CD4-positive, alpha-beta T cell treated with Interferon alpha-2 for 1 hour (primary cell): ENCODE measurements at regions not wholly inside any gene's neighbourhood (a gene's known extent, or its start where the extent isn't known, plus 50 kb on each side); places are given as distances from the start of the nearest gene placed in this dataset.
"Not testable (repeated sequence)": the region's sequence is repeated elsewhere in the genome, so short reads cannot be mapped to it uniquely, and the experiment has no call there.

Experiments
- DNase-seq, 2 donors: peaks; one replicate each; pipeline ENCODE4 v3.0.0-alpha.2; 2020 to 2022

DNA sequence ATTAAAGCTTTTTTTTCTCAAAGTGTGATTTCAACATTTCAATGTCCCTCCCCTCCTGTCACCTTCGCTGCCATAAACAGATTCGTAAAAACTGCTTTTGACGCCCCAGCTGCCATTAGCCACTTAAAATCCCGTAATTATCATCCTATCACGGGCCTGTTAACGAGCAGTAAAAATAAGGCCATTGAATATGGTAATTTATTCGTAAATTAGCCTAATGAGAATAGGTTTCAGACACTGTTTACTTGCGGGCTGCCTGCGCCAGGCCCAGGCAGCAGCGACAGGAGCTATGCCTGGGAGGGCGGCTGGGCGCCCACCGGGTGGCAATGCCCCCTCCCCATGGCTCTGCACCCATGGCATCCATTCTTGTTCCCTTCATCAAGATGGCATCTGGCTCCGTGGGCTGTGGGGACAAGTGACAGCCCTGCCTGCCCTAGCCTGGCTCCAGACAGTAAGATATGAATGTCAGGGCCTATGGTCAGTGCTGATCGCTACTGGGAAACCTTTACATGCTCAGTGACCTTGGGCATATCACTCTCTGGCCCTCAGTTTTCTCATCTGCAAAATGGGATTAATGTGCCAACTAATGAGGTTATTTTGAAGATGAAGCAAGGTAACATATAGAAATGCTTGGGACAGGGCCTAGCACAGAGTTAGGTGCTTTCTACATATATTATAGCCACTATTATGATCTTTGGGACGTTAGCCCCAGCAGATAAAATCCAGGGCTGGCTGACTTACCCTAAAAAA, 500.8 kb downstream of the MN1 start:
- no peak for DNase-seq

DNA sequence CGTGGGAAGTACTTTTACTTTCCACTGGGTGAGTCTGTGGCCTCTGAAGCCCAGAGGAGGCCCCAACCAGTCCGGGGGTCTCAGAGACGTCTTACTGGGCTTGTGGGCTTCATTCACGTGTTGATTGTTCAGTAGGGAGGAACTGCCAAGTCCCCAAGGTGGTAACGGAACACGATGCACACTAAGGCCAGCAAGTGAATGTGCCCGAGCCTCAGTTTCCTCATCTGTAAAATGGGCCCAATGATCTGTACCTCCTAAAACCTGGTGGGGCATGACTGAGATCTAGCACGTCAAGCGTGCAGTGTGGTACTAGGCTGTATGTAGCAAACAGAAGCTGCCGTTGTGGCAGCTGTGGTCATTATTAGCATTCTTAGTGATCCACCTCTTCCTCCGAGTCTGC, 499.1 kb downstream of the MN1 start:
- DNase-seq, result no peak

DNA sequence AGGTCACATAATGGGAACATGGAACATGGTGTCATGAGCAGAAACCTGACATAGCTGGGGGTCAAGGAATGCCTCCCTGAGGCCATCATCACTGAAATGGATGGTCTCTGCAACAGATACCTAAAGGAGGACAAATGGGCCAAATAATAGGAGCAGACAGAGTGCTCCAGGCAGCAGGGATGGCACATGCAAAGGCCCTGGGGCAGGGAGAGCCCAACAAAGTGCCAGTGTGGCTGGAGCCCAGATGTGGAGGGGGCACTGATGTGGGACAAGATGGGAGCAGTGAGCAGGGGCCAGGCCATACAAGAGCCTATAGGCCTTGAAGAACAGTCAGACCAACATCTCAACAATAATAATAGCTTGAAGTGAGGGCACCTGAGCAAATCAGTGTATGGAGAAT, 497.8 kb downstream of the MN1 start:
- DNase-seq, result no peak

DNA sequence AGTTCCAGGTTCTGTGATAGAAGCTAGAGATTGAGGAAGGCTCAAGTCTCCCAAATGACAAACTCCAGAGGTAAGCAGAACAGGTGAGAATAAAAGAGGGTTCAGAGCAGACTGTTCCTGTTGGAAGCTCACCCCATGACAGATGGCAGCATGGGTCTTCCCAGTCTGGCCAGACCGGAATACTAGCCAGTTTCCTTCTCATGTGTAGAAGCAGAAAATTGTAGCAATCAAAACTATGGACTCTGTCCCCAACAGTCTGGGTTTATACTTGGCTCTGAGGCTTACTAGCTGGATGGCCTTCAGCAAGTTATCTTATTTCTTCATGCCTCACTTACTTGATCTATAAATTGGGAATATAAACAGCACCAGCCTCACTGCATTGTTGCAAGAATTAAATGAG, 494.8 kb downstream of the MN1 start:
- no peak for DNase-seq

DNA sequence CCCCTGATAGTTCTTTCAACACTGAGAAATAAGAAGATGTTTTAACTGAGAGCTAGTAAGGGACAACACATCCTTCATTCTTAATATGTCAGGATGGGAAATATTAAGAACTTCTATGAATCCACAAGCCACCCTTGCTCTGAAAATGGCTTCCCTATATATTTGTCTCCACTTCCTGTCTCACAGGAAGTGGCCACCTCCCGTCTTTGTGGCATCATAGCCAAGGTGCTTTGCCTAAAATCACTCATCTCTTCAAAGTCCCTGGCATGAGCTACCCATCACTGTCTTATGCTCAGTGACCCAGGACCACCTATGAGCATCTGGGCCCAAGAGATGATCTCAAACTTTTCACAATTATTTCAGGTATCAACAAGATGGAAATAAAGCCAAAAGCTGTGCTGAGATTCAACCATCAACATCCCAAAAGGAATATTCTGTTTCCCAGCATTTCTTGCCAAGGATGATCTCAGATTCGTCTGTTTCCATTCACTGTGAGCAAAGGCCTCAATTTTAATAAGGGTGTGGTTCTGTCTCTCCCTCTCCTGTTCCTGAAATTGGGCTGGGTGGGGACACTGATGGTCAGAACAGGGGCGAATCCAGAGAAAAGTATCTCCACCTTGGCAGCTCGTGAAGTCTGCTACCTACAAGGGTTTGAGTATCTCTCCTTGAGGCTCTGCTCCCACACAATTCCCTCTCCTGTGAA, 493.9 kb downstream of the MN1 start:
- DNase-seq, result no peak

DNA sequence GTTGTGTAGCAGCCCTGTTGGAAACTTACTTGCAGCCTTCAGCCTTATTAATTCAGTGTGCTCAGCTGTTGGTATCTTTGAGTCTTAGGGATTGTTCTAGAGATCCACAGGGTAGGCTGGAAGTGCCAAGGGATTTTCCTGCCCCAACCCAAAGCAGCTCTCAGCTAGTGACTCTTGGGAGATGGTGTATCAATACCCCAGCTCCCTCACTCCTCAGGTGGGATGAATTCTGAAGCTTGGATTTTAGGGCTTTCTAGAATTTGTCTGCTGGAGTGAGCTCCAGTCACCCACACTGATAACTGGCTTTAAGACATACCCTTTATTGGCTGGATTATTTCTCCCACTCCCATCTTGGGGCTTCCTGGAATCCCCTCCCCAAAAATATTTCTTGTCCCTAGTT, 493.0 kb downstream of the MN1 start:
- DNase-seq, result no peak

DNA sequence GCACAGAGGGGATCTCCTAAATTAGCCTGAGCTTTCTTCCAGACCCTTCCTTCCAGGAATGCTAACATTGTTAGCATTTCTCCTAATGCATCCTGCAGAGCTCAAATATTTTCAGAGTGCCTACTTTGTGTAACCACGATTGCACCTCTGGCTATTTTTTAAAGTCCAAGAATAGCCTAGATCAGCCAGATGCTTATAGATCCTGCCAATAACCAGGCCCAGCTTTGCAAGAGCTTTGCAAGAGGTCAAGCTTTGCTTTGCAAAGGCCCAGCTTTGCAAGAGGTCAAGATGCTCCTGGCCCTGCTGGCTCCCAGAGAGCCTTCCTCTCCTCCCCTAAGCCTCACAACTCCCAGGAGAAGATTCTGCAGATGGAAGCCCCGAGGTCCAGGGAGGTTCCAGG, 491.9 kb downstream of the MN1 start:
- no peak for DNase-seq

DNA sequence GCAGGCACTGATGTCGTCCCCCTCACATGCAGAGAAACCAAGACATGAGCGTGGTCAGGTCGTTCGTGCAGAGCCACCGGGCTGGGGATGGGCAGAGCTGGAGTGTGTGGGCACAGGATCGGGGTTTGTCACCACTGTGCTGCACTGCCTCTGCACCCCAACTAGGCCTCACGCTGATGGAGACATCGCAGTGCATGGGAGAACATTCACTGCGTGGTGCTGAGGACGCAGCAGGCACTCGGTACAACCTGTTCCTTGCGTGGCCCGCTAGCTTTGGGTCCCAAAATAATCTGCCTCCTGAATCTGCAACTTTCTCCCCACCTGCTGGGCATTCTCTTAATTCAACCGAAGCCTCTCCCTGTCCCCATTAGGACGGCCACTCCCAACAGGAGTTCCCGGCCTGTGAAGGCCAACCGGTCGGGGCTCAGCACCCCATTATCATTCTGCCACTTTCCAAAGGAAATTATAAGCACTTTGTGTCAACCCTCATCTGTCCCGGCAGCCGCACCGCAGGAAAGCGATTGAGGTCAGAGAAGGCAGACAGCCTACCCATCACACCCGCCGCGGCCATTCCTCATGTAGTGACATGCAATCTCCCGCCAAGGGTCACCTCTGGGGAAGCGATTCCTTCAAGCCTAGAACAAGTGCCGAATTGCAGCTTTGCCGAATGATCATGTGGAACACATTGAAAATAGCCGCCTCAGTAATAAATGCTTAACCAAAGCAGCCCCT, 490.4 kb downstream of the MN1 start:
- no peak for DNase-seq

DNA sequence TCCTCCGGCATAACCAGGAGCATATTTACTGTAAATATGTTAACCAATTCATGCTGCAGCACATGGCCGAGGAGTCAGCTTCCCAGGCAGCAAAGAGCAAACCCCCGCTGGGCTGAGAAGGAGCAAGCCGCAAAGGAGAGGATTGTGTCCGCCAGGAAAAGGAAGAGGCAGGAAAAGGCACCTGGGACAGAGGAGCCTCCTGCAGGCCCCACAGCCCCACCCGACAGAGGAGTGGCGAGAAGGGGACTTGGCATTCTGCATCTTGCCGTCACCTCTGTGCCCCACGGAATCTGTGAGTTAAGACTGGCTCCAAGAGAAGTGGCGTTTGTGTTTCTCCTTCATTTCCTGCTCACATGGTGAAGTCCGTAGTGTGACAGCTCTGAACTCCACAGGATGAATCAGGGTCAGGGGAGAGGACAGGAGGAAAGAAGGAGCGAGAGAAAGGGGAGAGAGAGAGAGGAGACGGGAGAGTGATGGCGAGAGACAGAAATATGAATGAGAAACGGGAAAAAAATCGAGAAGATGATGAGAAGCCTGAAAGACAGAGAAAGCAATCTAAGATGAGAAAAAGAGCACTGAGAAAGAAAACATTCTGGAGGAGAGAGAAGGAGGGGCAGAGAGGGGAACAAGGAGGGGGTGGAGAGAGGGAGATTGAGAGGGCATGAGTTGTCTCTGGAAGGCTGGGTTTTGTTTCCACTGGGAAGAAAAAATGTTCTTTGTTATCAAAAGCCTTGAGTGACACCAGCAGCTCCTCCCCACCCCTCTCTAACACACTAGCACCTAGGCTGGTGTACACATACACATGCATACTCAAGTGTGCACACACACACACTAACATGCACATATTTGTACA, 489.6 kb downstream of the MN1 start:
- no peak for DNase-seq

DNA sequence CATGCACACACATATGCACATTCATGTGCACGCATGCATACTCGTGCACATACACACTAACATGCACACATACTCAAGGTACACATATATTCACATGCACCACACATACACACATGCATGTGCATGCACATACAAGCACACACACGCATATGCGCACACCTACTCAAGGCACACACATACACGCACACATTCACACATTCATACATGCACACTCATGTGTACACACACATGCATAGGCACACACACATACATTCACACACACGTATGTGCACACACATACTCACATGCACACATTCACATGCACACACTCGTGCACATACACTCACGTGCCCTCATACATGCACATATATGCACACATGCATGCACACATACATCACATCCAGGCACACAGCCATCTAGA, 489.0 kb downstream of the MN1 start:
- no peak for DNase-seq

DNA sequence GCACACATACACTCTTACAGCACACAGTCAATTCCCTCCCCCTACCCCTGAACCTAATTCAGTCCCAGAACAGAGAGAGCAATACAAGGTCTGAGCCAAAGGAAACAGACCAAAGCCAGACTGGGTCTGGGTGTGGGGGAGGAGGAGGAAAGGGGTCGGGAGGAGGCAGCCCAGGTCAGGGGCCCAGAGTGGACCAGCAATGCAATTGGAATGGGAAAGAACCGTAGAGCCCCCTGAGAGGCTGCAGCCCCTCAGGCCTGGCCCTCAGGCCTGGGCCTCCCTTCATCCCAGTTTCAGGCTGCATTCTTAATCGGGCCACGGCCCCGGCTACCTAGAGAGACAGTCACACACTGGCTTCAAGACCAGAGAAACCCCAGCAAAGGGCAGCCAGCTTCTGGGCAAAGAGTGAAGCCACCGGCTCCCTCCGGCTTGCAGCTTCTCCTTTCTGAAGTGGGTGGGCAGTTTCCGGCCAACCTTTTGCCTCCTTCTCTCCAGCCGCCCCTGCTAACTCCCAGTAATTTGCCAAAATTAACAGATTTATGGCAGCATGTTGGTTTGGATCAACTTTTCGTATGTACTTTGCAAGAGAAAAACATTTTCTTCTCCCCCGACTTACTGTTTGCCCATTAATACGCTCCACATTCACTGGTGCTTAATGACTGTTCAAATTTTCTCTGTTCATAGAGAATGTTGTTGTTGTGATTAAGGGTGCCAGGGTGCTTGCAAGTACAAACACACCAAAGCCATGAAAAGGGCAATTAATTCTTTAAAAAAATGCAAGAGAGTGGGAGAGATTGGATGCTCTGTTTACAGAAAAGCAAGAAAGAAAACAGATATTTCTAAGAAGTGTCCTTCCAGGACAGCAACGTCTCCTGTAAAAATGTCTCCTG, 488.3 kb downstream of the MN1 start:
- no peak for DNase-seq

DNA sequence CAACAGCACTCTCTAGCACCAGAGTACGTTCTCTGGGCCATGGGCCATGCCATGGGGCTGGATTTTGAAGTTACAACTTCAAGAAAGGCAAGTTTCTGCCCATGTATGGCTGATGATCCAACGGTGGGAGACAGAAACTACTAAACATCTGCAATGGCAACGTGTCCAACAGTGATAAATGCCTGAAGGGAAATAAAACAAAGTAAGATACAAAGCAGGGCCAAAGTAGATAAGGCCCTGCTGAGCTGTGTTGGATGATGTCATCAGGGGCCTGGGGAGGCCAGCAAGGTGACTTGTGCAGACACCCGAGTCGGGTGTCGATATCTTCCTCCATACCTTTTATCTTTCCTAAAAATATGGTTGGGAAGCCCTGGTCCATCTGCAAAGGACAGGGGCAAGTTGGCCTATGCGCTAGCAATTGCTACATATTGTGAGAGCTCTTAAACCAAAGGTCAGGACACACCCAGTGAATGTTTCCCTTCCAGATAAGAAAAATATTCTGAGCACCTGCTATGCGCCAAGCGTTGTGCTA, 487.2 kb downstream of the MN1 start:
- DNase-seq, result no peak

DNA sequence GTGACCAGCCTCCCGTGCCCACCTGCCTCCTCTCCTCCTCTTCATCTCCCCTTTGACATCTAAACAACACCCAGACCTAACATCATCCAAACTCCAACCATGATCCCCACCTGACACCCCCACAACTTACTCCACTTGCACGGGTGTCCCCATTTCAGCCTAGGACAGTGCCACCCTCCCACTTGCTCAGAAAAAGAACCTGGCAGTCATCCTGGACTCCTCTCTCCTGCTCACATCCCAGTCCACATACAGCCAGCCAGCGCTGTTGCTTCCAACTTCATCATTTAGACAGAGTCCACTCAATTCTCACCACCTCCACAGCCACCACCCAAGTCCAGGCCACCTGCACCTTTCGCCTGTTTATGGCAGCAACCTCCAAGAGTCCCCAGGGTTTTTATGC, 485.7 kb downstream of the MN1 start:
- no peak for DNase-seq

DNA sequence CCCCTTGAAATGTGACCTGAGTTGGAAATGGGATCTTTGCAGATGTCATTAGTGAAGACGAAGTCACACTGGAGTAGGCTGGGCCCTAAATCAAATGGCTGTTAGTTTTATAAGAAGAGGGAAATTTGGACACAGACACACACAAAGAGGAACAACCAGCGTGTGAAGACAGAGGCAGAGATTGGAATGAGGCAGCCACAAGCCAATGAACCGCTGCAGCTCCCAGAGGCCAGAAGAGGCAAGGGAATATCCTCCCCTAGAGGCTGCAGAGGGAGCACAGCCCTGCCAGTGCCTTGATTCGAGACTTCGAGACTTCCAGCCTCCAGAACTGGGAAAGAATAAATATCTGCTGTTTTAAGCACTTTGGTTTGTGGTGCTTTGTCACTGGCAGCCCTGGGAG, 484.5 kb downstream of the MN1 start:
- no peak for DNase-seq

DNA sequence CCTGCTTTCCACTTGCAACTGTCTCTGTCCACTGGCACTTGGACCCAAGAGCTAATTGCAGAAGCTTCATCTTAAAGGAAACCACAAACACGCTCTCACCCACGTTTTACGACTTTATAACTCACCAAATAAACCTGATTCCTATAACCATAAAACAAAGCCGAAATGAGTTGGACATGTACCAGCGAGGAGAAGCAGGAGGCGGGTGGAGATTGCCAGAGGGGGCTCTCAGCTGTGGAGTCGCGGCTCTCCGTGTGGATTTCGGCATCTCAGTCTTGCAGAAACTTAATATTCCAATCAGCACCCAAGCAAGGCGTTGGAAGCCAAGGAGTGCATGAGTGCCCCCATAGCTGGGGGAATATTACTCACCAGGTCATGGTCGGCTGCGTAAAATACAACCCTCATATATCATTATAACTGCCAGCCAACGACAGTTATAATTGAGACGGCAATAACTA, 483.6 kb downstream of the MN1 start:
- DNase-seq, result no peak

DNA sequence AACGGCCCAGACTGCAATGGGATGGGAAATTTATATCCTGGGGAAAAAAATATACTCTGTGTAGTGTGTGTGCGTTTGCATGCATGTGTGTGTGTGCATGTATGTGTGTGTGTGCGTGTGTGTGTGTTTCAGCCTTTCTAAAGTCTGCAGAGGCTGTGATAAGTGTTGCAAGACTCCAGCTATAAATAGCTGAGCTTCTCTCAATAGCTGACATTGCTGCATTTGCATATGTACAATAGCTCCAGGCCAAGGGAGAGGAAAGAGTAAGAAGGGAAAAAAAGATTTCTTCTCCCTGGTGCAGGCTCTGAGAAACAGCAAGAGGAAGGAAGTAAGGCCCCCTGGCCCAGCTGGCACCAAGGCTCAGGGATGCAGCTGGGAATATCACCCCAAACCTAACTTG, 483.0 kb downstream of the MN1 start:
- no peak for DNase-seq

DNA sequence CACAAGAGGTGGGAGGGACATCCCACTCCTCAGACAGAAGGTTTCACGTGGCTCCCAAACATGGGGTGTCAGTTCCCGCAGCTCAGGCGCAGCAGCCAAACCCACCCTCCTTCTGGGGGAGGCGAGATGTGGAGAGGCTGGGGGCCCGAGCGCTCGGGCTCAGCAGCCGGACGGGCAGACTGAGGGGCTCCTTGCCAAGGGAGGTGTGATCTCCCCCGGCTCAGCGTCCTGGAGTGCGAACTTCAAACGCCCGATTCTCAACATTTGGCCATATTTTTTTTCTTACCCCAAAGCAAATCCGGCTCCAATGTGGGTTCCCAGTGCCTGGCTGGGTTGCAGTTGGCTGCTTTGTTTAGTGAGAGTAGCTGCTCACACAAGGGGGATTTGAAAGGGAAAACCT, 477.9 kb downstream of the MN1 start:
- DNase-seq, result no peak

DNA sequence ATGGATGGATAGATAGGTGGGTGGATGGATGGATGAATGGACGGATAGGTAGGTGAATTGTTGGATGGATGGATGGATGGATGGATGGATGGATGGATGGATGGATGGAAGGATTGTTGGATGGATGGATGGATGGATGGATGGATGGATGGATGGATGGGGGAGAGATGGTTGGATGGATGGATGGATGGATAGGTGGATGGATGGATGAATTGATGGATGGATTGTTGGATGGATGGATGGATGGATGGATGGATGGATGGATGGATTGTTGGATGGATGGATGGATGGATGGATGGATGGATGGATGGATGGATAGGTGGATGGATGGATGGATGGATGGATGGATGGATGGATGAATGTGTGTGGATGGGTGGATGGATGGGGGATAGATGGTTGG, 476.6 kb downstream of the MN1 start:
- DNase-seq, result not testable (repeated sequence)

DNA sequence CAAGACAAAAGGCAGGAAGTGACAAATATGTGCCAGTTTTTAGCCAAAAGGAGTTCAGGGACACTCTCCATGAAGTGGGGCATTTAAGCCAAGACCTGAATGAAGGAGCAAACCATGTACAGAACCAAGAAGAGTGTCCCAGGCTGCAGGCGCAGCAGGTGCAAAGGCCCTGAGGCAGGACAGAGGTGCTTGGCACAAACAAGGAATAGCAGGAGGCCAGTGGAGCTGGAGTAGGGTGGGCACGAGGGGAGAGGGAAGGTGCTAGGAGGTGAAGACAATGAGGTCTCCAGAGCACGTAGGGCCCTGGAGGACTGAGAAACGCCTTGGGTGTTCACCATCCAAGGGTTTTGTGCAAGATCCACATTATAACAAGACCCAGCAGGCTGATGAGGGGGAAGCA, 474.1 kb downstream of the MN1 start:
- no peak for DNase-seq

DNA sequence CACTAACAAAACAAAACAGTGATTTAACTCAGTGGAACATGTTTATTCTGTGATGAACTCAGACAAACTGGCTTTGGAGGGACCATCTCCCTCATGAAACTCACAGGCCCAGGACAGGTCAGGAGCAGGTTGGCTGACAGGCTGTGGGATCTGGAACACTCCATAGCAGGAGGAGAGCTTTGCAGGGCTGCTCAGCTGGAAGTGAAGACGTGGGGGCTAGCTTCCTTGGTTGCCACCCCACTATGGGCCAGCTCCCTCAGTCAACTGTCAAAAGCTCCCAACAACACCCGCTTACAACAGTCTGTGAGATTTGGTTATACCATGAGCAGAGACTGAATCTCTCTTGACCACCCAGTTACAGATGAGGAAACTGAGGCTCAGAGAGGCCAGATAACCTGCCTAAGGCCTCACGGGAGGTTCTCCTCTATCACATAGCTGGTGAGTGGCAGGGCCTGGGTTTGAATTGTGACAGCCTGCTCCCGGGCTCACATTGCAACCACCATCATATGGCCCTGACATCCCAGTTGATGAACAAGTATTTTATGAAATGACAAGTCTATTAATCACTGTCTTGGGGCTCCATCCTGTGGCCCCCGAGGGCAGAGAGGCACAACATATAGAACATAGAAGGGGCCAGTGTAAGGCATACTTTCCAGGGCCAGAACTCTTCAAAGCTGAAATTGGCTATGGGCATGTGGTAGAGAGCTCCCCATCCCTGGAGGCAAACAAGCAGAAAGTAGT, 473.4 kb downstream of the MN1 start:
- no peak for DNase-seq
